ENCODE measurements at regions not wholly inside any gene's neighbourhood (a gene's known extent, or its start where the extent isn't known, plus 50 kb on each side); places are given as distances from the start of the nearest gene placed in this dataset.

GRCh38 chr15:36438499-36438898 is 140.9 kb upstream of the CDIN1 start:
- H2AFZ ChIP-seq (ENCODE audit: insufficient read depth, low read depth, low read length, poor library complexity, severe bottlenecking), result no peak overlapping the region
- no peak overlapping the region for H3K4me3 Mint-ChIP-seq

GRCh38 chr15:36447373-36447772 is 132.1 kb upstream of the CDIN1 start:
- no peaks in the 10 kb centered on the region for H3K9me3 Mint-ChIP-seq (ENCODE audit: insufficient read depth)
- intact Hi-C loops (cut with micrococcal nuclease), result no loop called here
- H3K4me3 Mint-ChIP-seq, result no peak overlapping the region
- Histone ChIP-seq H3K4me2 (replicated peaks; ENCODE audit: low read depth, low read length, poor library complexity, severe bottlenecking) (no peak overlapping the region), H3K9me3 (ENCODE audit: control extremely low read depth in 1 of 3, control insufficient read depth in 2 of 3, insufficient read depth in 1 of 3, low read length in 2 of 3) (no peaks in the 10 kb centered on the region), H3K36me3 (replicated peaks in 1 of 2; ENCODE audit: control extremely low read depth in 1 of 2, control insufficient read depth in 1 of 2, extremely low read depth in 1 of 2, insufficient read depth in 2 of 2, low read length in 1 of 2) (no peaks in the 10 kb centered on the region), H3K4me3 (ENCODE audit: control extremely low read depth in 1 of 5, extremely low read depth in 1 of 5, insufficient read depth in 1 of 5, low read depth in 2 of 5, low read length in 4 of 5) (no peak overlapping the region), H3K4me1 (ENCODE audit: control insufficient read depth in 2 of 2, insufficient read depth in 2 of 2, low read length in 2 of 2) (no peaks in the 10 kb centered on the region), H3K79me2 (ENCODE audit: control insufficient read depth, insufficient read depth, low read length) (no peaks in the 10 kb centered on the region), H3K27me3 (replicated peaks in 1 of 4; ENCODE audit: control extremely low read depth in 1 of 4, control insufficient read depth in 3 of 4, insufficient read depth in 4 of 4, low read length in 3 of 4) (no peaks in the 10 kb centered on the region), H2AFZ (ENCODE audit: insufficient read depth, low read depth, low read length, poor library complexity, severe bottlenecking) (no peak overlapping the region), H3K9ac (ENCODE audit: low read length) (no peak overlapping the region), H3K27ac (ENCODE audit: low read length in 2 of 2) (no peak overlapping the region), H4K20me1 (ENCODE audit: control insufficient read depth, insufficient read depth, low read length, poor library complexity, severe bottlenecking) (no peaks in the 10 kb centered on the region)
- POLR2A ChIA-PET, result no interaction called here
- no peak for DNase-seq
- WGBS (ENCODE audit: insufficient coverage), result 82% methylated on average over 1 of the region's 2 CpGs
- H3K27ac Mint-ChIP-seq, result no peak overlapping the region
- H3K27me3 Mint-ChIP-seq, result no peaks in the 10 kb centered on the region
- ATAC-seq (ENCODE audit: low read depth), result no peak
- no peaks in the 10 kb centered on the region for H3K4me1 Mint-ChIP-seq
- TF ChIP-seq CTCF (IDR thresholded peaks at IDR 0.05) (no peak), EZH2 (IDR thresholded peaks at IDR 0.05; ENCODE audit: borderline replicate concordance, insufficient read depth, low read depth, low read length, poor library complexity, severe bottlenecking) (no peak)
- CTCF ChIA-PET, result no interaction called here

More at GRCh38 chr15:36438499-36438898, 140.9 kb upstream of the CDIN1 start:
- no peaks in the 10 kb centered on the region for H3K9me3 Mint-ChIP-seq (ENCODE audit: insufficient read depth)
- no peak overlapping the region for H3K4me3 ChIP-seq (ENCODE audit: control extremely low read depth in 1 of 5, extremely low read depth in 1 of 5, insufficient read depth in 1 of 5, low read depth in 2 of 5, low read length in 4 of 5)
- intact Hi-C loops (cut with micrococcal nuclease), result no loop called here
- H3K27me3 ChIP-seq (replicated peaks in 1 of 4; ENCODE audit: control extremely low read depth in 1 of 4, control insufficient read depth in 3 of 4, insufficient read depth in 4 of 4, low read length in 3 of 4), result no peaks in the 10 kb centered on the region
- no peak for TF ChIP-seq CTCF (IDR thresholded peaks at IDR 0.05)
- no peaks in the 10 kb centered on the region for H3K79me2 ChIP-seq (ENCODE audit: control insufficient read depth, insufficient read depth, low read length)
- peaks cover 0 to 1% (median 0%) of the 10 kb centered on the region in 3 donors for H3K9me3 ChIP-seq (ENCODE audit: control extremely low read depth in 1 of 3, control insufficient read depth in 2 of 3, insufficient read depth in 1 of 3, low read length in 2 of 3)
- no peak overlapping the region for H3K4me2 ChIP-seq (replicated peaks; ENCODE audit: low read depth, low read length, poor library complexity, severe bottlenecking)
- no peaks in the 10 kb centered on the region for H3K4me1 Mint-ChIP-seq
- POLR2A ChIA-PET, result no interaction called here
- no peaks in the 10 kb centered on the region for H3K4me1 ChIP-seq (ENCODE audit: control insufficient read depth in 2 of 2, insufficient read depth in 2 of 2, low read length in 2 of 2)
- CTCF ChIA-PET, result no interaction called here
- H4K20me1 ChIP-seq (ENCODE audit: control insufficient read depth, insufficient read depth, low read length, poor library complexity, severe bottlenecking), result no peaks in the 10 kb centered on the region
- H3K9ac ChIP-seq (ENCODE audit: low read length), result no peak overlapping the region
- no peak overlapping the region for H3K27ac Mint-ChIP-seq
- H3K27me3 Mint-ChIP-seq, result no peaks in the 10 kb centered on the region
- no peak overlapping the region for H3K27ac ChIP-seq (ENCODE audit: low read length in 2 of 2)
- DNase-seq, result no peak
- no peaks in the 10 kb centered on the region for H3K36me3 ChIP-seq (replicated peaks in 1 of 2; ENCODE audit: control extremely low read depth in 1 of 2, control insufficient read depth in 1 of 2, extremely low read depth in 1 of 2, insufficient read depth in 2 of 2, low read length in 1 of 2)
- ATAC-seq (ENCODE audit: low read depth), result no peak
- 89% methylated on average over 1 of the region's 3 CpGs for WGBS (ENCODE audit: insufficient coverage)
